ENCODE measurements at regions not wholly inside any gene's neighbourhood (a gene's known extent, or its start where the extent isn't known, plus 50 kb on each side); places are given as distances from the start of the nearest gene placed in this dataset.
A peak's percentile ranks its signal among the peaks of the same experiment; 100 is the strongest.

DNA sequence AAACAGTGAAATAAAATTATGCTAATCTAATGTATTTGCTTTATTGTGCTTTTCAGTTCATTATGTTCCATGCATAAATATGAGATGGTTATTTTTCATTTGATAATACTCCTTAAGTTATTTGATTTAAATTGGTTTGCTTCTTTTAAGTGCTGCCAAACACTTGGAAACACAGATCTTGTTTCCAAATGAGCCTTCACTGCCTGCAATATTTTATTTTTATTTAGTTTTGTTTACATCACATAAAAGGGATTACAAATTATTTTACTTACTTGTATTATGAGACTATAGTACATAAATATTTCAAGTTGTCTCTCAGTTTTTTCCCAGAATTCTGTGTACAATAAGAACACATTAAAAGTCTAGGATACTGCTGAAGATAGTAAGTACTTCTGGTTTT lies 1662.4 kb upstream of the B3GALT2 start:
- Histone ChIP-seq H3K4me3 (ENCODE audit: low read depth, low read length, poor library complexity, severe bottlenecking) (no peak overlapping the region), H3F3A (ENCODE audit: insufficient read depth, low read length) (no peaks in the 10 kb centered on the region), H3K27me3 (ENCODE audit: insufficient read depth, low read length) (no peaks in the 10 kb centered on the region), H3K4me1 (ENCODE audit: insufficient read depth, low read length, severe bottlenecking) (peaks cover 14% of the 10 kb centered on the region), H3K4me2 (ENCODE audit: low read length) (no peak overlapping the region), H3K9me2 (ENCODE audit: low read depth, low read length) (no peaks in the 10 kb centered on the region; the same call in 1 of the 2 replicates), H3K27ac (ENCODE audit: low read depth, low read length, poor library complexity, severe bottlenecking) (no peak overlapping the region), H4K20me1 (ENCODE audit: insufficient read depth, low read length) (no peaks in the 10 kb centered on the region), H3K9me3 (ENCODE audit: low read length) (0 out of 2 replicates have a peak, but pooled peaks cover 3% of the 10 kb centered on the region), H3K36me3 (ENCODE audit: insufficient read depth, low read length) (no peaks in the 10 kb centered on the region), H3K79me2 (ENCODE audit: insufficient read depth, low read length) (no peaks in the 10 kb centered on the region), H3K9ac (ENCODE audit: low read length) (no peak overlapping the region), H2AFZ (ENCODE audit: low read length) (peak overlapping the region; percentile 98)
- TF ChIP-seq, protein P1, sequence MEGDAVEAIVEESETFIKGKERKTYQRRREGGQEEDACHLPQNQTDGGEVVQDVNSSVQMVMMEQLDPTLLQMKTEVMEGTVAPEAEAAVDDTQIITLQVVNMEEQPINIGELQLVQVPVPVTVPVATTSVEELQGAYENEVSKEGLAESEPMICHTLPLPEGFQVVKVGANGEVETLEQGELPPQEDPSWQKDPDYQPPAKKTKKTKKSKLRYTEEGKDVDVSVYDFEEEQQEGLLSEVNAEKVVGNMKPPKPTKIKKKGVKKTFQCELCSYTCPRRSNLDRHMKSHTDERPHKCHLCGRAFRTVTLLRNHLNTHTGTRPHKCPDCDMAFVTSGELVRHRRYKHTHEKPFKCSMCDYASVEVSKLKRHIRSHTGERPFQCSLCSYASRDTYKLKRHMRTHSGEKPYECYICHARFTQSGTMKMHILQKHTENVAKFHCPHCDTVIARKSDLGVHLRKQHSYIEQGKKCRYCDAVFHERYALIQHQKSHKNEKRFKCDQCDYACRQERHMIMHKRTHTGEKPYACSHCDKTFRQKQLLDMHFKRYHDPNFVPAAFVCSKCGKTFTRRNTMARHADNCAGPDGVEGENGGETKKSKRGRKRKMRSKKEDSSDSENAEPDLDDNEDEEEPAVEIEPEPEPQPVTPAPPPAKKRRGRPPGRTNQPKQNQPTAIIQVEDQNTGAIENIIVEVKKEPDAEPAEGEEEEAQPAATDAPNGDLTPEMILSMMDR (IDR thresholded peaks at IDR 0.05; ENCODE audit: low read length), result no peak
- no peak for TF ChIP-seq EZH2 (IDR thresholded peaks at IDR 0.05; ENCODE audit: borderline replicate concordance, low read length)

DNA sequence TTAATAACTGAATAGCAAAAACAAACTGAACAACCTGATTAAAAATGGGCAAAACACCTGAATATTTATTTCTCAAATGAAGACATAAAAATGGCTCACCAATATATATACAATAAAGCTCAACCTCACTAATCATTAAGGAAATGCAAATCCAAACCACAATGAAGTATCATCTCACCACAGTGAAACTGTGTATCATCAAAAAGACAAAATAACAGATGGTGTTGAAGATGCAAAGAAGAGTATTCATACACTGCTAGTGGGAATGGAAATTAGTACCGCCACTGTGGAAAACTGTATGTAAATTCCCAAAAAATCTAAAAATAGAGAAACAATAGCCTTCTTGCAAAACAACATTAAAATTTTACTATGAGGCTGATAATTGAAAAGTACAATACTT lies 1660.1 kb upstream of the B3GALT2 start:
- no peak overlapping the region for H3K9ac ChIP-seq (ENCODE audit: low read length)
- no peaks in the 10 kb centered on the region for H3K36me3 ChIP-seq (ENCODE audit: insufficient read depth, low read length)
- H3K4me2 ChIP-seq (ENCODE audit: low read length), result no peak overlapping the region
- H3K79me2 ChIP-seq (ENCODE audit: insufficient read depth, low read length), result no peaks in the 10 kb centered on the region
- H3K27me3 ChIP-seq (ENCODE audit: insufficient read depth, low read length), result no peaks in the 10 kb centered on the region
- peak overlapping the region; percentile 94; the same call in 1 of the 2 replicates for H2AFZ ChIP-seq (ENCODE audit: low read length)
- H3K9me2 ChIP-seq (ENCODE audit: low read depth, low read length), result no peaks in the 10 kb centered on the region; the same call in 1 of the 2 replicates
- no peaks in the 10 kb centered on the region for H3F3A ChIP-seq (ENCODE audit: insufficient read depth, low read length)
- no peaks in the 10 kb centered on the region for H4K20me1 ChIP-seq (ENCODE audit: insufficient read depth, low read length)
- H3K4me1 ChIP-seq (ENCODE audit: insufficient read depth, low read length, severe bottlenecking), result peaks cover 21% of the 10 kb centered on the region
- H3K27ac ChIP-seq (ENCODE audit: low read depth, low read length, poor library complexity, severe bottlenecking), result no peak overlapping the region
- no peak overlapping the region for H3K4me3 ChIP-seq (ENCODE audit: low read depth, low read length, poor library complexity, severe bottlenecking)
- 0 out of 2 replicates have a peak, but pooled peaks cover 3% of the 10 kb centered on the region for H3K9me3 ChIP-seq (ENCODE audit: low read length)
- TF ChIP-seq, protein P1 (IDR thresholded peaks at IDR 0.05; ENCODE audit: low read length), result no peak
- TF ChIP-seq EZH2 (IDR thresholded peaks at IDR 0.05; ENCODE audit: borderline replicate concordance, low read length), result no peak

DNA sequence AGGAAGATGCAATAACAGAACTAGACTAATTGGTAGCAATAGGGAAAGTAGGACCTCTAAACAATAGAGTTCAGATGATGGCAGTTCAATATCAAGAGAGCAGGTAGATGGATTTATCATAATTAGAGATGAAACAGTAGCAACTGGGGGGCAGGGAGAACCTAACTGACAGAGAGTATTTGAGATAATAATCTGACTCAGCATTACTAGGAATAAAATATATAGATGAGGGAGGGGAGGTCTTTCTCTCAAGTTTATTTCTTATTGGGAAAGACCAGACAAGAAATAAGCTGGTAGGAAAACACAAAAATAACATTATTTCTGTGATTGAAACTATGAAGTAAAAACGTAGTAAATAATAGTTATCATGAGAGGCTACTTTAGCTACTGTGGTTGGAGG lies 1656.7 kb upstream of the B3GALT2 start:
- H2AFZ ChIP-seq (ENCODE audit: low read length), result no peak overlapping the region; the same call in 1 of the 2 replicates

More for the DNA sequence above, 1656.7 kb upstream of the B3GALT2 start:
- Histone ChIP-seq H3K27me3 (ENCODE audit: insufficient read depth, low read length) (no peaks in the 10 kb centered on the region), H3F3A (ENCODE audit: insufficient read depth, low read length) (no peaks in the 10 kb centered on the region), H4K20me1 (ENCODE audit: insufficient read depth, low read length) (no peaks in the 10 kb centered on the region), H3K79me2 (ENCODE audit: insufficient read depth, low read length) (no peaks in the 10 kb centered on the region), H3K27ac (ENCODE audit: low read depth, low read length, poor library complexity, severe bottlenecking) (no peak overlapping the region), H3K4me3 (ENCODE audit: low read depth, low read length, poor library complexity, severe bottlenecking) (no peak overlapping the region), H3K9me3 (ENCODE audit: low read length) (0 out of 2 replicates have a peak, but pooled peaks cover 9% of the 10 kb centered on the region), H3K9ac (ENCODE audit: low read length) (no peak overlapping the region), H3K4me2 (ENCODE audit: low read length) (no peak overlapping the region), H3K4me1 (ENCODE audit: insufficient read depth, low read length, severe bottlenecking) (peaks cover 18% of the 10 kb centered on the region), H3K9me2 (ENCODE audit: low read depth, low read length) (no peaks in the 10 kb centered on the region), H3K36me3 (ENCODE audit: insufficient read depth, low read length) (no peaks in the 10 kb centered on the region)
- TF ChIP-seq EZH2 (IDR thresholded peaks at IDR 0.05; ENCODE audit: borderline replicate concordance, low read length), result no peak
- TF ChIP-seq, protein P1 (IDR thresholded peaks at IDR 0.05; ENCODE audit: low read length), result no peak
